ENCODE measurements at regions not wholly inside any gene's neighbourhood (a gene's known extent, or its start where the extent isn't known, plus 50 kb on each side); places are given as distances from the start of the nearest gene placed in this dataset.
A peak's percentile ranks its signal among the peaks of the same experiment; 100 is the strongest.
"Not testable (repeated sequence)": the region's sequence is repeated elsewhere in the genome, so short reads cannot be mapped to it uniquely, and the experiment has no call there.

DNA sequence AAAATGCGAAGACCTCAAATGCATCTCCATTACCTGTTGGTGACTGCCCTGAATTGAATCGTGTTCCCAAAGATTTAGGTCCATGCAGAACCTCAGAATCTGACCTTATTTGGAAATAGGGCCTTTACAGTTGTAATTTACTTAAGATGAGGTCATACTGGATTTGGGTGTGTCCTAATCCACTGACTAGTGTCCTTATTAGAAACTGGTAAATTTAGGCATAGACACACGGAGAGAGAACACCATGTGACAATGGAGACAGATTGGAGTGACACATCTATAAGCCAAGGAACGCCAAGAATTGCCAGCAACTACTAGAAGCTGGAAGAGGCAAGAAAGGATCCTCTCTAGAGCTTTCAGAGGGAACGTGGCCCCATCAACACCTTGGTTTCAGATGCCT lies 203.1 kb downstream of the SMAD2 start:
- no peak for DNase-seq

DNA sequence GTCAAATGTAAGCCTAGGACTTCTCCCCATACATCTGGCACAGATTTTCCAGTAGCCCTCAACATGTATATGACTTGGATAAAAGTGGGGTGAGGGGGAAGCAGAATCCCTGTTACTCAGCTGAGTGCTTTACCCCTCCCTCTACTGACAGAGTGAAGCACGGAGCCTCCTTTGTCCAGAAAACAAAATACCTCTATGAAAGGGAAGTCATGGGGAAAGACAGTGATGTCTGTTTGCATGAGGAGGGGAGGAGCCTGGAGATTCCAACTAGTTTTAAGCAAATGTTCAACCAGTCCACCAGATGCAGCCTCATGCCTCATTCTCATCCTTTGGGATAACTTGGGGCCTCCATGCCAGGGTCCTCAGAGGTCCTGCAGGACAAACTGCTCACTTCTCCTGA lies 203.9 kb downstream of the SMAD2 start:
- DNase-seq = no peak

DNA sequence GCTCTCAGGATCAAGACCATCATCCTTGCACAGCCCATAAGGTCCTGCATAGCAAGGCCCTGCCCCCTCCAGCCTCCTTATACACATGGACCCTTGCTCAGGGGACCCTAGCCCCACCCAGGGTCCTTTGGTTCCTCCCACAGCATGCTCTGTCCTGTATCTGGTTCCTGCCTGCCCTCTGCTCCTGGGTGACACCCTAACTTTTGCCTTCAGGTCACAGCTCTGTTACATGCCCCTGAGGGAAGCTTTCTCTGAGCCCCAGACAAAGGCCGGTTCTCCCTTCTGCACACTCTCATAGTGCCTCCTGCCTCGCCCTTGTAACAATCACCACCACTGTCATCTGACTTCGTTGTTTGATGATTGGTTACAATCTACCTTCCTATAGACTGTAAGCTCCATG lies 204.8 kb downstream of the SMAD2 start:
- DNase-seq = no peak

DNA sequence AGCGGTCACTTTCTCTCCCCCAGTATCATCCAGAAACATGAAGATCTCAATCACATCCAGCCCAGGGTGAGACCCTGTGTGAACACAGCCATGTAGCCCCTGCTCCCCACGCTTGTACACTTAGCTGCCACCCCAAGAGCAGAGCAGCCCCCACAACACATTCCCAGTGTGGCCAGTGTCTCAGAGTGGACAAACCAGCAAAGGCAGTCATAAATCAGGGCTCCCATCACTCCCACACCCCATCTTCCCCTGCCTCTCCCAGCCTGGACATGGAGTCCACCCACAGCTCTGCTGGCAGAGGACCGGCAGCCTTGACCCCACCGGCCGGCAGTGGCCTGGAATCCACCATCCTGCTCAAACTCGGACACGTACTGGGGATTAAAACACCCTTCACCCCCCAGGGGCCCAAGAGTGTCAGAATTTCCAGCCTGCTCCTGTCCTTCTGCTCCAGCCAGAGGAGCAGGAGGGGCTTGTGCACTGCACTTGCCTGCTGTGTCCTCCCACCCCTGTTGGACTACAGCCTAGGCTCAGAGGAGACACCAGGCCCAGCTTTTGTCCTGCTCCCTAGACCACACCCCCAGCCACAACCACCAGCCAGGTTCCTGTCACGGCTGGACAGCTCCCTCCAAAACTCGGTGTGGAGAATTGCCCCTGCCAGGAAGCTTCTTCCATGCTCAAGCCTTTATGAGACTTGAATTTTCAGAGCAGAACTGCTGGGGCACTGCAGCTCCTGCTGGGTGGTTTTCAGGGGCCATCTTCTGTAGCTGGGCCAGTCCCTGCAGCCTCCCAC lies 206.1 kb downstream of the SMAD2 start:
- no peak for DNase-seq

DNA sequence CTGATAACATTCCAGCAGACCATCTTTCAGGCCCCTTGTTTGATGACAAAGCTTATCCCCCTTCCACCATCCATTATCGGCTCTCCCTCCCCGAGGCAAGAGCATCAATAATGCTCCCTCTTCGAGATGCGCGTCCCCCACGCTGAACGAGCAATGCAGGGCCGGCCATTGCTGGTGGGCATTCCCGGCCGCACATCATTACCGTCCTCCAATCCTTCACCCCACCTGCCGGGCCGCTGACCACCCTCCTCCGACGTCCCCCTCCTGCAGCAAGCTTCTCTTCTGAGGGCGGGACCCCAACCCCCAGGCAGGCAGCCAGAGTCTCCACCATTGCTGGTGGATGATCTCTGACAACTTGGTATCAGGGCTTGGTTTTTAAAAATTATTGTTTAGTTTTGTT lies 208.6 kb downstream of the SMAD2 start:
- DNase-seq = no peak

DNA sequence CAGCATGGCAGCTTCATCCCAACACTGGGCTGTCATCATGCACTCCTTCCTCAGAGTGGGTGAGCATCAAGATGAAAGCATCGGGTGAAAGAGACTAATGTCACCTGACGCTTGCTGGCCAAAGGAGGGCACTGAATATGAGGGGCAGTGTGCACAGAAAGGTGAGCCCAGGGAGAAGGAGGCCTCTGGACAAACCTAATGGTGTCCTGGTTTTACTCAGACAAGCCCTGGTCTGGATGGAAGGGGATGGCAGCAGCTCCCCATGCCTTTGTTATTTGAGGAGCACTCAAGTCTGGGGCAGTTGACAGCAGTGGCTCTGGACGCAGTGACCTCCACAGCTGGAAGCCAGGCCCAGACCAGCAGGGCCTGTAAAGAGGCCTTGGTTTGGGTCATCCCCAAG lies 209.7 kb downstream of the SMAD2 start:
- no peak for DNase-seq

DNA sequence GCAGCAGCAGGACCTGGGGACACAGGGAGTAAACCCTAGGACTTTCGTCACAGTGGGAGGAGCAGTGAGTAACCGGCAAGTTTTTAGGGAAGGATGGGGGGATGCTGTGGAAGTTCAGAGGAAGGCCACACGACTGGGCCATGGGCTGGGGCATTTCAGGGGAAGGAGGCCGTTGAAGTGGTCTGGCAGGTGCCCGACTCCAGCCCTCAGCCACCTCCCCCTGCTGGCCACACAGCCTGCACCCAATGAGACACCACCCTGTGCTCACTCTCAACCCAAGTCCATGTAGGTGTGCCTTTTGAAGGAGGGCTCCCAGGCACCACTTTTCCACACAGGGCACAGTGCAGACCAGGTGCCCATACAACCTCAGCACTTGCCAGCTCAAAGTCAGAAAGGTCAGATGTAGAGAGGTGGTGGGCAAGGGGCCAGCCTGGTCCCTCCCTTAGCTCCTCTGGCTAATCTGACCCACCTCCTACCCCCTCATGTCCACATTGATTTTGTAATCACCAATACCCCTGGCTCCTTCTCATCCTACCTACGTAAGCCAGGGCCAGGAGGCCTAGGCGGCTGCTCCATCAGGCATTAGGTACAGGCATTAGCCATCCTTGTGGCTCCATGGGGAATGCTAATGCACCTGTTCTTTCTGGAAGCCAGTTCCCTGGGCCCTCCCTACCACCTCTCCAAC lies 211.2 kb downstream of the SMAD2 start:
- DNase-seq = no peak

DNA sequence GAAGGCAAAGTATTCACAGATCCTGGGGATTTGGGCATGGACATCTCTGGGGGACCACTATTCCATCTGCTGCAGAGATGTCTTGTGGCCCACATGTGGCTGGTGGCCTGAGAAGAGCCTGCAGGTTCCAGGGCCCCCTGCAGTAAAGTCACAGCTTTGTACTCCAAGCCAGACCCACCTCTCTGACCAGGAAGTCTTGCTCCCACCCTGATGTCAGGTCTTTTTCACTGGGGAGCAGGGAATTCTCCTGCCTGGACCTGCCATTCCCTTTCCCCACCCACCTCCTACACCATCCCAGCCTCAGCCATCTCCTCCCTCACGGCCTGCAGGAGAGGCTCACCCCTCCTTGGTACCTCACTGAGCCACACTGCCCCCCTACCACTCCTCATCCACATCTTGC lies 211.8 kb downstream of the SMAD2 start:
- no peak for DNase-seq

DNA sequence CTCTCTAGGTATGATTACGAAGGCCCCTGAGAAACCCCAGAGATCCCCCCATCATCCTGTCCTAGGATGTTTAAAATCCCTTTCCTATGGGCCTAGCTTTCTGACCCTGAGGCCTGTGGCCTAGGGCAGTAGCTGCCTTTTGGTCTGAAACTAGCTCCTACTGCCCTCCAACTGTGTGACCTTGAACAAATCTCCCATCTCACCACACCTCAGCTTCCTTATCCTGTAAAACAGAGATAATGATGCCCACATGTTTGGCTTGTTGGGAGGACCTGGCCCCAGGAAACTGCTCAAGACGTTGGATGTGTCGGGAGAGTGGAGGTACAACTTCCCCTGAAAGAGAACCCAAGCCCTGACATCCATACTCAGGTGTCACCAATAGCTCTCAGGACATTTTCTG lies 213.2 kb downstream of the SMAD2 start:
- no peak for DNase-seq

DNA sequence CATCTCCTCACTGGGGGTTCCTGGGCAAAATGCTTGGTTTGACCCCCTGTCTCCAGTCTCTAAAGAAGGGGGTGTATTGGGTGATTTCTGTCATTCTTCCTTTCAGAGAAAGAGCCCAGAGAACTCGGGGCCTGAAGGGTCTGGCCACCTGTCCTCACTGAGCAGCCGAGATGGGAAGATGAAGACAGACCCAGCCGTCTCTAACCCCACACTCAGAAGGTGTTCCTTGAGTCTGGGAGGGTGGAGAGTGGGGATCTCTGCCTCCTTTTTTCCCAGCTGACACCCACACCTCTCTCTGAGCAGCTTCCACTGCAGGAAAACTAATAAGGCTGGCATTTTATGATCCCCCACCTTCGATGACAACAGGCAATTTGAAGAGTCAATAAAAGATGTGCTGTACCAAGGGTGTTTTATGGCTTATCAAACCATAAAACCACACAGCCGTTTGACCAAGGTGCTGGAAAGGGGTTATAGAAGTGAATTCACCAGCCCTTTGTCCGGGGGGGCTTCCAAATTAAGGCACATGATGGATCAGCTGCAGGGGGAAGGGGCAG lies 213.8 kb downstream of the SMAD2 start:
- DNase-seq = no peak

DNA sequence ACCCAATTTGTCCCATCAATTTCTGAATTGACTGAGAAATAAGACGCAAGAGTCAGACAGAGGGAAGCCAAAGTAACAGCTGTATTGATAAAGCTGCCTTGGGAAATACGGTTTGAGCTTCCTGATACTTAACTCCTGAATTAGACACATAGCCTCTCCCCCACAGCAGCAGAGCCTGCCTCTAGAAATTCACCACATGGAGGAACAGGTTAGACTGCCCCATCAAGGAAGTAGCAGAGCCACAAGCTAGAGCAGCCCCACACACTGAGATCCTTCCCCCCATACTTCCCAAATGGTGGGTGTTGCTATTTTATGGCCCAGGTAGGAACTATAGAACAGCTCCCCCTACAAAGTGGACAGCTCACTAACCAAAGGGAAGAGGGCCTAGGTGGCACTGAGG lies 220.0 kb downstream of the SMAD2 start:
- no peak for DNase-seq

DNA sequence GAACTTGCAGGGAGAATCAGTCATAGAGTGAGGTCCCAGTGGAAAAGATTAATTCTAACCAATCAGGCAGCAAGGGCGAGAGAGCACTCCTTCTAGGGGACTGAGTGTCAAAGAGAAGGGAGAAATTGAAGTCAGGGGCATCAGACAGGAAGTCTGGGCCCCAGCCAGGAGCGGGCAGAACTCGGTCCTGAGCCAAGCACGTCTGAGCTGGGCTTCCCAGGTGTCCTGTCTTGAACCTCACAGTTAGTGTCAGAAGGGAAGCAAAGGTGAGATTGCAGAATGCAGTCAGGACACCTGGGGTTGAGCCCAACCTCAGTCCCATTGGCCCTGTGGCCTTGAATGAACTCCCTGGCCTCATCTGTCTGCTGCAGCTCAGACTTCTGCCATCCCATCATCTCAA lies 220.9 kb downstream of the SMAD2 start:
- DNase-seq = peak; percentile 23

DNA sequence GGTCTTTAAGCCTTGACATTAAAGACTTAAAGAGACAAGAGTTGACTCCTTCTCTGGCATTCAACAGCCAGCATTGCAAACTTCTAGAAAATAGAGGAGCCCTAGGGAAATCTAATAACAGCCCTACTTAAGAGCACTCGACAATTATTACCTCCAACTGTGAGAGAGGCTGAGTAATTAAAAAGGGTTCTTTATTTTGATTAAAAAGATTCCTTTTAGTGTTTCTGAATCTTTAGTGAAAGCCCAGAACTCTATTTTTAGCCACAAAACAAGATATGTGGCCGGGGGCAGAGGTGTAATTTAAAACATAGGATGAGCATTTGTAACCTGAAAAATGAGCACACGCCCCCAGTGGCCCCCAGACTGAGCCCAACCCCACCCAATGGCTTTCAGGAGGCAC lies 222.3 kb downstream of the SMAD2 start:
- no peak for DNase-seq

DNA sequence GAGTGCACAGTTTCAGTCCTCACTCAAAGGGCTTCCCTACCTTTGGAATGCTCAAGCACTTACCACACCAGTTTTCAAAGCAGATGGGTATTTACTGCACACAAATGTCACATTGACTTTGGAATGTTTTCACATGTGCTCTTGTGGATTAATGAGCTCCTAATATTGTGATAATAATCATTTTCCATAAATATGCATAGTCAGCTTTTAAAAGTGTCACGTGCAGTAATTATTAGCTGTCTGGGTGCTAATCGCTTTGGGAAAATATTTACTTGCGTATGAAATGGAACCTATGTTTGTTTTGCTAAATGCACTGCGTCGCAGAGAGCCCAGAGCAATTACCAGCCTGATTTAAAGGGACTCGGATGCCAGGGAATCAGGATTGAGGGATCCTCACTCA lies 229.3 kb downstream of the SMAD2 start:
- DNase-seq = no peak

DNA sequence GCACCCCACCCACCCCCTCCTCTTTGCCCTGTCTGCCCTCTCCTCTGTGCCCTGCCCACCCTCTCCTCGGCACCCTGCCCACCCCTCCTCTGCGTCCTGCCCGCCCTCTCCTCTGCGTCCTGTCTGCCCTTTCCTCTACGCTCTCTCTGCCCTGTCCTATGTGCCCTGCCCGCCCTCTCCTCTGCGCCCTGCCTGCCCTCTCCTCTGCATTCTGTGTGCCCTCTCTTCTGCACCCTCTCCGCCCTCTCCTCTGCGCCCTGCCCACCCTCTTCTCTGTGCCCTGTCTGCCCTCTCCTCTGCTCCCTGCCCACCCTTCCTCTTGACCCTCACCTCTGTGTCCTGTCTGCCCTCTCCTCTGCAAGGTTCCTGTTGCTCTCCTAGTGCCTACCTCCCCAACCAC lies 233.6 kb downstream of the SMAD2 start:
- DNase-seq = no peak

DNA sequence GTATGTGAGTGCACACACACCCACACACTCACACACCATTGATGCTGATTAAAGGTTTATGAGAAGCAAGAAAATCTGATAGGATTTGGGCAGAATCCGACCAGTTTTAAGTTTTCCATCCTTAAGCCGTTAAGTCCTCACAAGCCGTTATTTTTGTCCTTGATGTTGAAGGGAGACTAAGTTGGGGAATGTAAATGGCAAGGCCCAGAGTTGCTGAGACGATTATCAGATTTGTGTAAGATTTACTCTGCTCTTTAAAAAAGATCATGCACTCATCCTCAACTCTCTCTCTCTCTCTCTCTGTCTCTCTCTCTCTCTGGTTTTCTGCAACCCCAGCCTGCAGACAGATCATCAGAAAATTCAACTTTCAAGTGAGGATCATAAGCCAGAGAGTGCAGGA lies 238.8 kb downstream of the SMAD2 start:
- DNase-seq = no peak

DNA sequence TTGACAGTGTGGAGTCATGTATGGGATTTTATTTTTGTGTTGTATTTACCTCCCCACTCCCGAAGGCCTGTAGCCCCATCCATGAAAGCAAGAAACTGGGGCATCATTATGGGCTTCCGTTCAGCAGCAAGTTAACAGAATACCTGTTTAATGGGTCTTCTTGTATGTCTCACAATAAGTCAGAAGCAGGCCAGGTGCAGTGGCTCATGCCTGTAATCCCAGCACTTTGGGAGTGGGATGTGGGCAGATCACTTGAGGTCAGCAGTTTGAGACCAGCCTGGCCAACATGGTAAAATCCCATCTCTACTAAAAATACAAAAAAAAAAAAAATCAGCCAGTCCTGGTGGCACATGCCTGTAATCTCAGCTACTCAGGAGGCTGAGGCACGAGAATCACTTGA lies 239.7 kb downstream of the SMAD2 start:
- not testable (repeated sequence) for DNase-seq

DNA sequence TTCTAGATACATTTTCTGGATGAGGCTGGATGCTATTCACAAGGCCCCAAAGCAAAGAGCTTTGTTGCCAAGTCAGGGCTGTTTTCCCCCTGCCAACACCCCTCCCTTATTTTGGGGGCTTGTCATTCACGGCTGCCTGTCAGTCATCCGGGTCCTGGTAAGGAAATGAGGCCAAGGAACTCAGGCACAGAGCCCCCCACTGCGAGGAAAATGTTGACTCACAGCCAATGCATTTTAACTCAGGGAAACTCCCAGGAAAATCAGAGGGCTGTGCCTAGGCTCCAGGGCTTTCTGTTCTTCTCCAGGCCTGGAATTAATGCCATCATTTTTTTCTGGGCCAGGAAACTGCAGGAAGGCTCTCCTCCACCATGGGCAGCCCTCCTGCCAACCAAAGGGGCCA lies 241.1 kb downstream of the SMAD2 start:
- DNase-seq = no peak

DNA sequence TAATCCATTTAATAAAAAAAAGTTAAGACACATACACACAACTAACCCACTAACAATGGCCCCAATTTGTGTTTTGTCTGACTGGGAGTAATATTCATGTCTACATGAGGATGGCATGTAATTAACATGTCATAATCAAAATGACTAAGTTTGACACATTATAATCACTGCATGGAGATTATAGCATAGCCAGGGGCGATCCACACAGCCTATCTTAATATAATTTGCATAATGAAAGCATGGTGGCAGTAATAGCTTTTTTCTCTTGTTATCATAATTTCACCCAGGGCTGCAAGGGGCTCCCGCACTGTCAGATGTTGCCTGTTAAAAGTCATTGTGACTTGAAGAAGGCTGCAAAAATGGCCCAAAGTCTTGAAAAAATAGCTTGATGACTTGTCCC lies 243.7 kb downstream of the SMAD2 start:
- DNase-seq = no peak

DNA sequence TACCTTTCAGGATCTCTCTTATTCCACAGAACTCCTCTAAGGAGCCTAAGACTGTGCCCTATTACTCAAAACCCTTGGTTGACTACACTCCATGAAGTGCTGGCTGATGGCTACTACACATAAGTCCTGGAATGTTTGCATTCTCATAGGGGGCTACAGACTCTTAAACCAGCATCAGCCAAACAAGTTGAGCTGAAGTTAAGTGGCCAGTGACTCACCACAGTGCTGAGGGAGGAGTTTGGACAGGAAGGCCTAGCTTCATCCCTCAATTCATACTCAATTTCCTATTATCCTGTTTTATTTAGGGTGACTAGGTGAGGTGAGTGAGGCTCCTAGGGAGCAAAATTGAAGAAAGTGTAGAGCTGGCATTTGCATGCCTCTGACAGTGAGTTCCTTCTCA lies 246.7 kb downstream of the SMAD2 start:
- no peak for DNase-seq

DNA sequence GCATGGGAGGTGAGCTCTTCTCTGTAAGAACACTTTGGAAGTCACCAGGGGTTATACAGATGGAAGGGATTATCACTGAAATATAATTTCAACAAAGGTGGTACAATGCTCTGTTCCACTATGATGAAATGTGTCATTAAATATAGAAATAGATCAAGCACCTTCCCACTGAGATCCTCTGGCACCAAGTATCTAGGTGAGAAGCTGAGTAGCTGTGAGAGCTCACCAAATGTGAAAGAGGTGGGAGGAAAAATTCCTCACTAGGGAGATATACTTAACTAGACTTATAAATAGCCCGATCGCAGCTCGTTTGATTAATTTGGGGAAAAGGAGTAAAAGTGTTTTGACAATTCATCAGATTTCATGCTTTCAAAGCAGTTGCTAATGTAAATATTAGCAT lies 247.6 kb downstream of the SMAD2 start:
- no peak for DNase-seq

DNA sequence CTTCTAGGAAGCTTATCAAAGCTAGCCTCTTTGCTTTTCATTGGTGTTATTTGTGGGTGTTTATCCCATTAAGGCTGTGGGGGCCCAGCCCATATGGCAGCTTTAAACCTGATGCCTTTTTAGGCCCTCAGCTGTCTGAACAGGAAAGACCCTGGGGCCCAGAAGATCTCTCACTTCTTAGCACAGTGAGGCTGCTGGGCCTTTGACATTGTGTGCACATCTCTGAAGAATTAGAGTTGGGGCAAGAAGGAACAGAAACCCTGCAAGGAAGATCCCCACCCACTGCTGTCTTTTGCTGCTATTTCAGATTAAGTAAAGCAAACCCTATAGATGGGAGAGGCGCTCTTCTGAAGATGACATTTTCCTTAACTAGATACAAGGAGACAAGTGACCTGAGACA lies 250.0 kb downstream of the SMAD2 start:
- DNase-seq = no peak

DNA sequence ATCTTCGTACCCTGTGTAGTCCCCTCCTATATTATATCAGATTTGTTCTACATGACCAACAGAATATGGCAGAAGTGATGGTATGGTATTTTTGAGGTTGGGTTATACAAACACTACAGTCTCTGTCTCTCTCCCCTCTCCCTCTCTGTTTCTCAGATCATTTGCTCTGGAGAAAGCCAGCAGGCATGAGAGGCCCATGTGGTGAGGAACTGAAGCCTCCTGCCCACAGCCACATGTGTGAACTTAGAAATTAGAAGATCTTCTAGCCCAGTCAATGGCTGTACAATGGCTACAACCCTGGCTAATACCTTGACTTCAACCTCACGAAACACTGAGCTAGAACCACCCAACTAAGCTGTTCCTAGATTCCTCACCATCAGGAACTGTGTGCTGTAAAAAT lies 250.6 kb downstream of the SMAD2 start:
- no peak for DNase-seq

DNA sequence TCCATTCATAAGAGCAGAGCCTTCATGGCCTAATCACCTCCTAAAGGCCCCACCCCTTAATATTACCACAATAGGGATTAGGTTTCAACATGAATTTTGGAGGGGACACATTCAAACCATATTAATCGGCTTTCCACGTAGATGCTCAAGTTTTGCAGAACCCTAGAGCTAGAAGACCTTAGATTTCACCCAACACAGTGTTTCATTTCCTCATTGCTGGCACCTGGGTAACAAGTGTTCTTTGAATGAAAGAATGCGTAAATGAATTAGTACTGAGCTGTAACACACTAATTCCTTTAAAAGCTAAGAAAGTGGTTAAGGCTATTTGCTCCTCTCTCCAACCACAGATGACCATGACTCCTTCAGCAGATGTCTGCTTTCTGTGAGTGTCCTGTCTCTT lies 252.5 kb downstream of the SMAD2 start:
- DNase-seq = no peak

DNA sequence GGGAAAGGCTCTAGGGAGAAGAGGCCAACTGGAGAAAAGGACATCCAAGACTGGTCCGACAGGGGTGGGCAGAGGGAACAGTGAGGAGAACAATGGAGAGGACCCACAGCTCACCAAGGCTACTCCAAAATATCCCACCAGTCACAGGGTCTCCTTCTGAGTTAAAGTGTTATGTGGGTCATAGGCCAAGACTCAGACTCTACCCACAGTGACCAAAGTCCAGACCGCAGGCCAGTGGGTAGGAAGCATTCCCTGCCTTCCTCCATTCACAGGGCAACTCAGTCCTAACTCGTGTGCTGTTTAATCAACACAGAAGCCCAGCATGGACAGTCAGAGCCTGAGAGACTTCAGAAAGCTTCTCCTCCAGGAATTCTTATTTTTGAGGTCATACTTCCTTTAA lies 260.6 kb downstream of the SMAD2 start:
- no peak for DNase-seq

Measured in NCI-H1436 treated with DMSO at 0.1 percent for 48 hours (cell line).